HCT116 (cell line): ENCODE measurements at regions not wholly inside any gene's neighbourhood (a gene's known extent, or its start where the extent isn't known, plus 50 kb on each side); places are given as distances from the start of the nearest gene placed in this dataset.

Experiments
- ATAC-seq: fragments of 200-7000 bp; cut with Tn5 transposase; 2 replicates; pipeline ENCODE4 v1.9.1; 2020; ENCODE audit warnings: mild to moderate bottlenecking, moderate library complexity
- BruUV-seq: library from RNA; stranded (reverse); fragments of 400-500 nt; replicated peaks from 2 replicates; lab custom pipeline; 2021; lab: Mats Ljungman, UMichigan
- CTCF ChIA-PET: fragments of 300-600 bp; sonication (Branson Sonifier 250); formaldehyde crosslinking; loops from one replicate; lab custom pipeline; 2021; ENCODE audit warnings: antibody characterized with exemption; lab: Charles Lee
- POLR2A ChIA-PET: fragments of 300-600, 350-600 bp; sonication (Branson Sonifier 250); formaldehyde crosslinking; loops from one replicate; lab custom pipeline; 2021; ENCODE audit warnings: antibody characterized with exemption; lab: Charles Lee
- RAD21 ChIA-PET, 2 experiments: fragments of 300-600 bp; sonication (Branson Sonifier 250); formaldehyde crosslinking; loops; one replicate each; lab custom pipeline; 2023; ENCODE audit warnings: low total read pairs in 2 of 2; ENCODE audit not compliant: uncharacterized antibody in 2 of 2, unreplicated experiment in 2 of 2, low non-redundant PET in 1 of 2; lab: Charles Lee
- DNase-seq: peaks from one replicate; pipeline ENCODE4 v3.0.0-alpha.2; 2010; ENCODE audit warnings: low read depth, low spot score
- H2AFZ ChIP-seq: fragments of 200-600 bp; shearing (Covaris generic), sonication (generic); 2 replicates; pipeline ENCODE4 v1.6.1; 2017; ENCODE audit warnings: low read depth, mixed run types, mixed read lengths, antibody characterized with exemption, low read length; ENCODE audit not compliant: poor library complexity, severe bottlenecking
- H3K27ac ChIP-seq: 2 replicates; pipeline ENCODE4 v1.5.1; 2012; ENCODE audit warnings: low read depth, low read length
- H3K27me3 ChIP-seq: fragments of 200-600 bp; sonication (generic); 2 replicates; pipeline ENCODE4 v1.6.1; 2016; ENCODE audit warnings: mixed run types, low read length, mixed read lengths; ENCODE audit not compliant: insufficient read depth
- H3K36me3 ChIP-seq, 2 experiments: fragments of 200-500 bp in 1 of 2; fragments of 200-600 bp in 1 of 2; sonication (Bioruptor generic) in 1 of 2; sonication (generic) in 1 of 2; 2 replicates each; pipeline versions ENCODE4 v1.5.1 to v1.6.1; 2014 to 2016; ENCODE audit warnings: low read length in 2 of 2, inconsistent platforms in 1 of 2, mixed read lengths in 1 of 2, mixed run types in 1 of 2; ENCODE audit not compliant: insufficient read depth in 2 of 2, control insufficient read depth in 1 of 2
- H3K4me1 ChIP-seq, 2 experiments: fragments of 200-600 bp in 1 of 2; sonication (generic) in 1 of 2; 2 replicates each; pipeline versions ENCODE4 v1.5.1 to v1.6.1; 2012 to 2017; ENCODE audit warnings: low read length in 2 of 2, inconsistent platforms in 1 of 2, mild to moderate bottlenecking in 1 of 2, mixed read lengths in 1 of 2, mixed run types in 1 of 2, moderate library complexity in 1 of 2; ENCODE audit not compliant: insufficient read depth in 2 of 2, control insufficient read depth in 1 of 2
- H3K4me2 ChIP-seq: fragments of 200-600 bp; sonication (generic); 2 replicates; pipeline ENCODE4 v1.6.1; 2017; ENCODE audit warnings: mixed run types, low read length, mixed read lengths
- H3K4me3 ChIP-seq, 2 experiments: fragments of 200-600 bp in 1 of 2; sonication (generic) in 1 of 2; replicated peaks in 1 of 2; 2 replicates each; pipeline ENCODE4 v1.5.1; 2011 to 2016; ENCODE audit warnings: low read length in 2 of 2, control low read depth in 1 of 2, low read depth in 1 of 2, mild to moderate bottlenecking in 1 of 2, mixed read lengths in 1 of 2, mixed run types in 1 of 2
- H3K79me2 ChIP-seq: fragments of 200-600 bp; sonication (generic); 2 replicates; pipeline ENCODE4 v1.6.1; 2017; ENCODE audit warnings: mild to moderate bottlenecking, mixed run types, low read length, moderate library complexity, mixed read lengths; ENCODE audit not compliant: insufficient read depth
- H3K9ac ChIP-seq: fragments of 200-600 bp; sonication (generic); 2 replicates; pipeline ENCODE4 v1.6.1; 2016; ENCODE audit warnings: low read length, mixed read lengths
- H3K9me2 ChIP-seq: fragments of 200-600 bp; sonication (generic), shearing (Covaris generic); 2 replicates; pipeline ENCODE4 v1.6.1; 2017; ENCODE audit warnings: mixed run types, mild to moderate bottlenecking, moderate library complexity; ENCODE audit not compliant: insufficient read depth
- H3K9me3 ChIP-seq, 2 experiments: fragments of 200-500 bp in 1 of 2; fragments of 200-600 bp in 1 of 2; sonication (Bioruptor generic) in 1 of 2; sonication (generic) in 1 of 2; 2 replicates each; pipeline ENCODE4 v1.6.1; 2014 to 2017; ENCODE audit warnings: low read length in 2 of 2, mixed read lengths in 2 of 2, inconsistent platforms in 1 of 2, low read depth in 1 of 2, mild to moderate bottlenecking in 1 of 2, mixed run types in 1 of 2, moderate library complexity in 1 of 2; ENCODE audit not compliant: control insufficient read depth in 1 of 2, insufficient read depth in 1 of 2
- H4K20me1 ChIP-seq: fragments of 200-600 bp; sonication (generic), shearing (Covaris generic); 2 replicates; pipeline ENCODE4 v1.6.1; 2017; ENCODE audit warnings: mixed run types, mild to moderate bottlenecking, moderate library complexity; ENCODE audit not compliant: insufficient read depth
- ATF3 ChIP-seq: IDR thresholded peaks from 2 replicates; pipeline ENCODE4 v1.6.1; 2012
- CBX3 ChIP-seq: IDR thresholded peaks from 2 replicates; pipeline ENCODE4 v1.6.1; 2012; ENCODE audit warnings: low read depth
- CTCF ChIP-seq, 3 experiments: fragments of 200-600 bp in 1 of 3; sonication (generic) in 1 of 3; IDR thresholded peaks in 2 of 3; conservative IDR thresholded peaks in 1 of 3; 2 replicates each; pipeline ENCODE4 v1.5.1; 2012 to 2017; ENCODE audit warnings: low read depth in 2 of 3, low read length in 2 of 3, antibody characterized with exemption in 1 of 3, borderline replicate concordance in 1 of 3, control low read depth in 1 of 3, mild to moderate bottlenecking in 1 of 3, mixed read lengths in 1 of 3, mixed run types in 1 of 3, moderate library complexity in 1 of 3; ENCODE audit not compliant: insufficient read depth in 1 of 3
- EZH2phosphoT487 ChIP-seq: fragments of 200-600 bp; IDR thresholded peaks from 2 replicates; pipeline ENCODE4 v1.6.1; 2018; ENCODE audit warnings: antibody characterized with exemption, borderline replicate concordance
- FOSL1 ChIP-seq: IDR thresholded peaks from 2 replicates; pipeline ENCODE4 v1.6.1; 2012; ENCODE audit warnings: low read depth
- JUND ChIP-seq: IDR thresholded peaks from 2 replicates; pipeline ENCODE4 v1.6.1; 2012
- MAX ChIP-seq: IDR thresholded peaks from 2 replicates; pipeline ENCODE4 v1.6.1; 2012
- POLR2AphosphoS5 ChIP-seq: IDR thresholded peaks from 2 replicates; pipeline ENCODE4 v1.6.1; 2011; ENCODE audit warnings: mild to moderate bottlenecking, low read depth, low read length, moderate library complexity
- RAD21 ChIP-seq: IDR thresholded peaks from 2 replicates; pipeline ENCODE4 v1.6.1; 2012; ENCODE audit warnings: low read depth, mild to moderate bottlenecking
- TCF7L2 ChIP-seq: IDR thresholded peaks from 2 replicates; pipeline ENCODE4 v1.7.0; 2011; ENCODE audit warnings: borderline replicate concordance, inconsistent platforms; ENCODE audit not compliant: insufficient read depth, insufficient read length; ENCODE audit errors: extremely low read depth
- YY1 ChIP-seq: IDR thresholded peaks from 2 replicates; pipeline ENCODE4 v1.6.1; 2011; ENCODE audit warnings: low read length, low read depth, moderate library complexity, mild to moderate bottlenecking; ENCODE audit not compliant: insufficient replicate concordance; ENCODE audit errors: extremely low read depth
- ZFX ChIP-seq: fragments of 450-650 bp; IDR thresholded peaks from 2 replicates; pipeline ENCODE4 v1.6.1; 2017
- intact Hi-C: fragments of 100-400 bp; cut with micrococcal nuclease; formaldehyde crosslinking; loops from 2 replicates; pipeline ENCODE4 v1.10.0; 2022

- no peaks in the 10 kb centered on the region for H3K9me2 ChIP-seq
- BruUV-seq = no TSS peak
- DNase-seq (no peak), ATAC-seq (no peak)
- H2AFZ ChIP-seq = no peak overlapping the region
- RAD21 ChIA-PET = no interaction called here
- no peaks in the 10 kb centered on the region for H4K20me1 ChIP-seq
- intact Hi-C loops = no loop called here
- TF ChIP-seq POLR2AphosphoS5 = no peak
- TF ChIP-seq ATF3 = no peak
- TF ChIP-seq YY1 = no peak
- TF ChIP-seq CBX3 = no peak
- no peak for TF ChIP-seq JUND
- TF ChIP-seq EZH2phosphoT487 = no peak
- no peak for TF ChIP-seq FOSL1
- TF ChIP-seq MAX = no peak
- peak in 1 of 3 experiments; percentile 18; a peak in 1 of 6 replicates for TF ChIP-seq CTCF (IDR thresholded peaks at IDR 0.05 in 2 of 3, conservative IDR thresholded peaks at IDR 0.05 in 1 of 3; ENCODE audit: borderline replicate concordance in 1 of 3, insufficient read depth in 1 of 3, low read depth in 2 of 3, low read length in 2 of 3)
- no peak for TF ChIP-seq ZFX
- TF ChIP-seq TCF7L2 = no peak
- peak; percentile 16; the same call in 1 of the 2 replicates for TF ChIP-seq RAD21
- H3K4me1 ChIP-seq = no peaks in the 10 kb centered on the region
- no peaks in the 10 kb centered on the region for H3K27me3 ChIP-seq
- no peak overlapping the region for H3K9ac ChIP-seq
- H3K27ac ChIP-seq = no peak overlapping the region
- no peak overlapping the region for H3K4me2 ChIP-seq
- POLR2A ChIA-PET = no interaction called here
- no peaks in the 10 kb centered on the region for H3K36me3 ChIP-seq
- H3K9me3 ChIP-seq = no peaks in the 10 kb centered on the region
- CTCF ChIA-PET = no interaction called here
- H3K4me3 ChIP-seq = no peak overlapping the region
- no peaks in the 10 kb centered on the region for H3K79me2 ChIP-seq
These were observed 56.4 kb upstream of the SPANXN1 start for GRCh38 chrX:145190801-145191389.
